Hepatocyte (in vitro differentiated cells): ENCODE measurements at regions not wholly inside any gene's neighbourhood (a gene's known extent, or its start where the extent isn't known, plus 50 kb on each side); places are given as distances from the start of the nearest gene placed in this dataset.

Experiments used
- DNase-seq: peaks from one replicate; pipeline ENCODE4 v3.0.0-alpha.2; 2016; ENCODE audit warnings: low spot score
- H2AFZ ChIP-seq: fragments of 200-600 bp; sonication (generic); 2 replicates; pipeline ENCODE4 v1.6.0; 2016; ENCODE audit warnings: antibody characterized with exemption, mild to moderate bottlenecking
- H3K27ac ChIP-seq: fragments of 200-600 bp; sonication (generic); 2 replicates; pipeline ENCODE4 v1.5.1; 2016; ENCODE audit warnings: mild to moderate bottlenecking
- H3K27me3 ChIP-seq: fragments of 200-600 bp; sonication (generic); 2 replicates; pipeline ENCODE4 v1.6.1; 2016
- H3K36me3 ChIP-seq: fragments of 200-600 bp; sonication (generic); replicated peaks from 2 replicates; pipeline ENCODE4 v1.5.1; 2016; ENCODE audit warnings: low read depth; ENCODE audit not compliant: insufficient read depth
- H3K4me1 ChIP-seq: fragments of 200-600 bp; sonication (generic); 2 replicates; pipeline ENCODE4 v1.5.1; 2016; ENCODE audit warnings: mild to moderate bottlenecking, moderate library complexity; ENCODE audit not compliant: insufficient read depth
- H3K4me2 ChIP-seq: fragments of 200-600 bp; sonication (generic); 2 replicates; pipeline ENCODE4 v1.6.0; 2016
- H3K4me3 ChIP-seq: fragments of 200-600 bp; sonication (generic); 2 replicates; pipeline ENCODE4 v1.5.1; 2016; ENCODE audit warnings: mild to moderate bottlenecking
- H3K79me2 ChIP-seq: fragments of 200-600 bp; sonication (generic); 2 replicates; pipeline ENCODE4 v1.6.0; 2017; ENCODE audit warnings: mild to moderate bottlenecking
- H3K9me2 ChIP-seq: fragments of 200-600 bp; sonication (generic); replicated peaks from 2 replicates; pipeline ENCODE4 v1.6.0; 2017; ENCODE audit warnings: mild to moderate bottlenecking; ENCODE audit not compliant: insufficient read depth
- H3K9me3 ChIP-seq: fragments of 200-600 bp; sonication (generic); 2 replicates; pipeline ENCODE4 v1.5.1; 2016; ENCODE audit warnings: low read depth, mild to moderate bottlenecking
- H4K20me1 ChIP-seq: fragments of 200-600 bp; sonication (generic); 2 replicates; pipeline ENCODE4 v1.6.0; 2016; ENCODE audit warnings: mild to moderate bottlenecking; ENCODE audit not compliant: insufficient read depth, poor library complexity, severe bottlenecking
- CTCF ChIP-seq: fragments of 200-600 bp; sonication (generic); IDR thresholded peaks from 2 replicates; pipeline ENCODE4 v1.5.1; 2016; ENCODE audit warnings: antibody characterized with exemption, mild to moderate bottlenecking; ENCODE audit not compliant: poor library complexity
- EZH2 ChIP-seq: fragments of 200-600 bp; sonication (generic); IDR thresholded peaks from 2 replicates; pipeline ENCODE4 v1.6.1; 2016; ENCODE audit warnings: antibody characterized with exemption, mild to moderate bottlenecking, borderline replicate concordance
- EZH2phosphoT487 ChIP-seq: fragments of 200-600 bp; sonication (generic); IDR thresholded peaks from one replicate; pipeline ENCODE4 v1.6.1; 2018; ENCODE audit warnings: antibody characterized with exemption, mild to moderate bottlenecking, low read depth, moderate library complexity; ENCODE audit not compliant: unreplicated experiment, severe bottlenecking
- WGBS: methylation state at CpG from one replicate; pipeline ENCODE4 v1.1.6; 2016; ENCODE audit warnings: low lambda C conversion rate; ENCODE audit errors: missing lambda C conversion rate; 5-methylcytosine and 5-hydroxymethylcytosine counted together

DNA sequence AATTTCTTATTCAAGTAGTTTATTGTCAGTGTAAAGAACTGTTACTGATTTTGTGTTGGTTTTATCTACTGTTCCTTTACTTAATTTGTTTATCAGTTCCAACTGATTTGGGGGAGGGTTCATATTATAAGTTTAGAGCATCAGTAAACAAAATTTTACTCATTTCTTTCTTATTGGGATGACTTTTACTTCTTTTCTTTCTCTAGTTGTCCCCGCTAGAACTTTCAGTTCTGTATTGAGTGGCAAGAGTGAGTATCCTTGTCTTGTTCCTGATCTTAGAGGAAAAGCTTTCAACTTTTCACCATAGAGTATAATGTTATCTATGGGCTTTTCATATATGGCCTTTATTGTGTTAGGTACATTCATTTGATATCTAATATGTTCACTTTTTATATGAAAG, 584.1 kb downstream of the LRFN5 start:
- H3K27me3 ChIP-seq: no peaks in the 10 kb centered on the region
- 90% methylated on average over 1 of the region's 1 CpG for WGBS
- H3K36me3 ChIP-seq: no peaks in the 10 kb centered on the region
- H4K20me1 ChIP-seq: no peaks in the 10 kb centered on the region
- H3K9me2 ChIP-seq: no peaks in the 10 kb centered on the region
- H3K4me1 ChIP-seq: peaks cover 6% of the 10 kb centered on the region
- TF ChIP-seq EZH2 (no peak), CTCF (no peak), EZH2phosphoT487 (no peak)
- H3K4me2 ChIP-seq: no peak overlapping the region
- no peak overlapping the region for H3K27ac ChIP-seq
- H2AFZ ChIP-seq: no peak overlapping the region
- no peaks in the 10 kb centered on the region for H3K79me2 ChIP-seq
- DNase-seq: no peak
- H3K9me3 ChIP-seq: no peaks in the 10 kb centered on the region
- no peak overlapping the region for H3K4me3 ChIP-seq

- Histone ChIP-seq H4K20me1 (no peaks in the 10 kb centered on the region), H3K27me3 (no peaks in the 10 kb centered on the region), H3K27ac (no peak overlapping the region), H3K4me1 (no peaks in the 10 kb centered on the region), H3K9me2 (no peaks in the 10 kb centered on the region), H3K36me3 (no peaks in the 10 kb centered on the region), H3K4me2 (no peak overlapping the region), H3K9me3 (no peaks in the 10 kb centered on the region), H2AFZ (no peak overlapping the region), H3K79me2 (no peaks in the 10 kb centered on the region), H3K4me3 (no peak overlapping the region)
- DNase-seq: no peak
- TF ChIP-seq EZH2 (no peak), EZH2phosphoT487 (no peak), CTCF (no peak)
Observed at GRCh38 chr14:42187846-42188245, 581.2 kb downstream of the LRFN5 start.

GRCh38 chr14:42185718-42186117, 579.0 kb downstream of the LRFN5 start:
- Histone ChIP-seq H3K27me3 (no peaks in the 10 kb centered on the region), H3K4me1 (no peaks in the 10 kb centered on the region), H3K9me3 (no peaks in the 10 kb centered on the region), H4K20me1 (no peaks in the 10 kb centered on the region), H3K79me2 (no peaks in the 10 kb centered on the region), H2AFZ (no peak overlapping the region), H3K9me2 (no peaks in the 10 kb centered on the region), H3K4me3 (no peak overlapping the region), H3K36me3 (no peaks in the 10 kb centered on the region), H3K4me2 (no peak overlapping the region), H3K27ac (no peak overlapping the region)
- TF ChIP-seq EZH2phosphoT487: no peak
- TF ChIP-seq EZH2: no peak
- no peak for TF ChIP-seq CTCF
- WGBS: 73% methylated on average over 2 of the region's 2 CpGs
- no peak for DNase-seq

- Histone ChIP-seq H3K4me3 (no peak overlapping the region), H3K27ac (no peak overlapping the region), H3K79me2 (no peaks in the 10 kb centered on the region), H3K9me3 (no peaks in the 10 kb centered on the region), H3K27me3 (no peaks in the 10 kb centered on the region), H2AFZ (no peak overlapping the region), H3K4me1 (no peaks in the 10 kb centered on the region), H3K36me3 (no peaks in the 10 kb centered on the region), H3K9me2 (no peaks in the 10 kb centered on the region), H3K4me2 (no peak overlapping the region), H4K20me1 (no peaks in the 10 kb centered on the region)
- 85% methylated on average over 3 of the region's 3 CpGs for WGBS
- TF ChIP-seq EZH2: no peak
- no peak for TF ChIP-seq EZH2phosphoT487
- no peak for TF ChIP-seq CTCF
- no peak for DNase-seq
Observed at GRCh38 chr14:42174357-42174756, 567.7 kb downstream of the LRFN5 start.
